H1 (cell line): ENCODE measurements at regions not wholly inside any gene's neighbourhood (a gene's known extent, or its start where the extent isn't known, plus 50 kb on each side); places are given as distances from the start of the nearest gene placed in this dataset.

Experiments
- ATF3 ChIP-seq: IDR thresholded peaks from 2 replicates; pipeline ENCODE4 v1.6.1; 2011; ENCODE audit warnings: low read depth, mild to moderate bottlenecking, low read length; ENCODE audit not compliant: insufficient read depth
- CEBPB ChIP-seq: IDR thresholded peaks from 2 replicates; pipeline ENCODE4 v1.6.1; 2012; ENCODE audit warnings: low read depth, low read length
- CHD1 ChIP-seq: IDR thresholded peaks from 2 replicates; pipeline ENCODE4 v1.6.1; 2012; ENCODE audit warnings: low read depth, low read length, improper control_type of control experiment
- CHD2 ChIP-seq: IDR thresholded peaks from 2 replicates; pipeline ENCODE4 v1.6.1; 2012; ENCODE audit warnings: low read length, improper control_type of control experiment
- CREB1 ChIP-seq: IDR thresholded peaks from 2 replicates; pipeline ENCODE4 v1.6.1; 2012; ENCODE audit warnings: inconsistent platforms
- FOSL1 ChIP-seq: IDR thresholded peaks from 2 replicates; pipeline ENCODE4 v1.6.1; 2011; ENCODE audit warnings: mild to moderate bottlenecking, low read depth, low read length, moderate library complexity; ENCODE audit not compliant: insufficient read depth
- GABPA ChIP-seq: IDR thresholded peaks from 2 replicates; pipeline ENCODE4 v1.6.1; 2011; ENCODE audit warnings: mild to moderate bottlenecking, low read length, moderate library complexity, borderline replicate concordance; ENCODE audit not compliant: insufficient read depth
- KDM4A ChIP-seq: IDR thresholded peaks from one replicate; pipeline ENCODE4 v1.7.1; 2012; ENCODE audit warnings: low read depth, mild to moderate bottlenecking, moderate library complexity, low read length, inconsistent platforms; ENCODE audit not compliant: severe bottlenecking
- MAFK ChIP-seq: IDR thresholded peaks from 2 replicates; pipeline ENCODE4 v1.6.1; 2012; ENCODE audit warnings: low read depth, mild to moderate bottlenecking, improper control_type of control experiment, low read length
- NANOG ChIP-seq: IDR thresholded peaks from 2 replicates; pipeline ENCODE4 v1.6.1; 2011; ENCODE audit warnings: low read length, low read depth, mild to moderate bottlenecking, inconsistent platforms; ENCODE audit not compliant: insufficient read depth, poor library complexity, severe bottlenecking
- POU5F1 ChIP-seq: IDR thresholded peaks from 2 replicates; pipeline ENCODE4 v1.6.1; 2011; ENCODE audit warnings: low read depth, mild to moderate bottlenecking, low read length, moderate library complexity
- RAD21 ChIP-seq, 2 experiments: IDR thresholded peaks in 1 of 2; conservative IDR thresholded peaks in 1 of 2; 2 replicates each; pipeline ENCODE4 v1.6.1; 2011; ENCODE audit warnings: low read depth in 2 of 2, low read length in 2 of 2, improper control_type of control experiment in 1 of 2, inconsistent platforms in 1 of 2, mild to moderate bottlenecking in 1 of 2, moderate library complexity in 1 of 2
- RBBP5 ChIP-seq: IDR thresholded peaks from 2 replicates; pipeline ENCODE4 v1.7.1; 2012; ENCODE audit warnings: low read depth, mild to moderate bottlenecking, inconsistent platforms, low read length, moderate library complexity, borderline replicate concordance
- SIN3A ChIP-seq, 2 experiments: IDR thresholded peaks in 1 of 2; conservative IDR thresholded peaks in 1 of 2; 2 replicates each; pipeline ENCODE4 v1.6.1; 2011 to 2012; ENCODE audit warnings: low read length in 2 of 2, improper control_type of control experiment in 1 of 2, low read depth in 1 of 2, mild to moderate bottlenecking in 1 of 2
- SP1 ChIP-seq: IDR thresholded peaks from 2 replicates; pipeline ENCODE4 v1.6.1; 2011; ENCODE audit warnings: low read depth, low read length
- TBP ChIP-seq: IDR thresholded peaks from 2 replicates; pipeline ENCODE4 v1.6.1; 2011; ENCODE audit warnings: low read depth, low read length, improper control_type of control experiment
- ZNF274 ChIP-seq: IDR thresholded peaks from 2 replicates; pipeline ENCODE4 v1.7.0; 2012; ENCODE audit warnings: low read length, borderline replicate concordance; ENCODE audit errors: extremely low read depth

GRCh38 chr4:123506011-123506695 is 109.6 kb downstream of the SPRY1 start (continued):
- TF ChIP-seq ATF3 (no peak), TBP (no peak), KDM4A (peak; percentile 48), POU5F1 (no peak), SP1 (0 out of 2 replicates have a peak, but pooled peaks have one; percentile 2), NANOG (no peak), ZNF274 (no peak), SIN3A (conservative IDR thresholded peaks at IDR 0.05 in 1 of 2, IDR thresholded peaks at IDR 0.05 in 1 of 2; ENCODE audit: low read depth in 1 of 2, low read length in 2 of 2) (no peak), CREB1 (no peak), RAD21 (IDR thresholded peaks at IDR 0.05 in 1 of 2, conservative IDR thresholded peaks at IDR 0.05 in 1 of 2; ENCODE audit: low read depth in 2 of 2, low read length in 2 of 2) (no peak; a peak in 1 of 4 replicates), CHD2 (no peak), CEBPB (no peak), MAFK (no peak), GABPA (no peak), CHD1 (no peak), FOSL1 (no peak), RBBP5 (no peak)
- TF ChIP-seq, all 59 proteins: peak for 8
